ENCODE measurements at regions not wholly inside any gene's neighbourhood (a gene's known extent, or its start where the extent isn't known, plus 50 kb on each side); places are given as distances from the start of the nearest gene placed in this dataset.

- TF ChIP-seq, protein P1, sequence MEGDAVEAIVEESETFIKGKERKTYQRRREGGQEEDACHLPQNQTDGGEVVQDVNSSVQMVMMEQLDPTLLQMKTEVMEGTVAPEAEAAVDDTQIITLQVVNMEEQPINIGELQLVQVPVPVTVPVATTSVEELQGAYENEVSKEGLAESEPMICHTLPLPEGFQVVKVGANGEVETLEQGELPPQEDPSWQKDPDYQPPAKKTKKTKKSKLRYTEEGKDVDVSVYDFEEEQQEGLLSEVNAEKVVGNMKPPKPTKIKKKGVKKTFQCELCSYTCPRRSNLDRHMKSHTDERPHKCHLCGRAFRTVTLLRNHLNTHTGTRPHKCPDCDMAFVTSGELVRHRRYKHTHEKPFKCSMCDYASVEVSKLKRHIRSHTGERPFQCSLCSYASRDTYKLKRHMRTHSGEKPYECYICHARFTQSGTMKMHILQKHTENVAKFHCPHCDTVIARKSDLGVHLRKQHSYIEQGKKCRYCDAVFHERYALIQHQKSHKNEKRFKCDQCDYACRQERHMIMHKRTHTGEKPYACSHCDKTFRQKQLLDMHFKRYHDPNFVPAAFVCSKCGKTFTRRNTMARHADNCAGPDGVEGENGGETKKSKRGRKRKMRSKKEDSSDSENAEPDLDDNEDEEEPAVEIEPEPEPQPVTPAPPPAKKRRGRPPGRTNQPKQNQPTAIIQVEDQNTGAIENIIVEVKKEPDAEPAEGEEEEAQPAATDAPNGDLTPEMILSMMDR (conservative IDR thresholded peaks at IDR 0.05; ENCODE audit: low read depth in 2 of 2), result no peak
- TF ChIP-seq, protein P2, sequence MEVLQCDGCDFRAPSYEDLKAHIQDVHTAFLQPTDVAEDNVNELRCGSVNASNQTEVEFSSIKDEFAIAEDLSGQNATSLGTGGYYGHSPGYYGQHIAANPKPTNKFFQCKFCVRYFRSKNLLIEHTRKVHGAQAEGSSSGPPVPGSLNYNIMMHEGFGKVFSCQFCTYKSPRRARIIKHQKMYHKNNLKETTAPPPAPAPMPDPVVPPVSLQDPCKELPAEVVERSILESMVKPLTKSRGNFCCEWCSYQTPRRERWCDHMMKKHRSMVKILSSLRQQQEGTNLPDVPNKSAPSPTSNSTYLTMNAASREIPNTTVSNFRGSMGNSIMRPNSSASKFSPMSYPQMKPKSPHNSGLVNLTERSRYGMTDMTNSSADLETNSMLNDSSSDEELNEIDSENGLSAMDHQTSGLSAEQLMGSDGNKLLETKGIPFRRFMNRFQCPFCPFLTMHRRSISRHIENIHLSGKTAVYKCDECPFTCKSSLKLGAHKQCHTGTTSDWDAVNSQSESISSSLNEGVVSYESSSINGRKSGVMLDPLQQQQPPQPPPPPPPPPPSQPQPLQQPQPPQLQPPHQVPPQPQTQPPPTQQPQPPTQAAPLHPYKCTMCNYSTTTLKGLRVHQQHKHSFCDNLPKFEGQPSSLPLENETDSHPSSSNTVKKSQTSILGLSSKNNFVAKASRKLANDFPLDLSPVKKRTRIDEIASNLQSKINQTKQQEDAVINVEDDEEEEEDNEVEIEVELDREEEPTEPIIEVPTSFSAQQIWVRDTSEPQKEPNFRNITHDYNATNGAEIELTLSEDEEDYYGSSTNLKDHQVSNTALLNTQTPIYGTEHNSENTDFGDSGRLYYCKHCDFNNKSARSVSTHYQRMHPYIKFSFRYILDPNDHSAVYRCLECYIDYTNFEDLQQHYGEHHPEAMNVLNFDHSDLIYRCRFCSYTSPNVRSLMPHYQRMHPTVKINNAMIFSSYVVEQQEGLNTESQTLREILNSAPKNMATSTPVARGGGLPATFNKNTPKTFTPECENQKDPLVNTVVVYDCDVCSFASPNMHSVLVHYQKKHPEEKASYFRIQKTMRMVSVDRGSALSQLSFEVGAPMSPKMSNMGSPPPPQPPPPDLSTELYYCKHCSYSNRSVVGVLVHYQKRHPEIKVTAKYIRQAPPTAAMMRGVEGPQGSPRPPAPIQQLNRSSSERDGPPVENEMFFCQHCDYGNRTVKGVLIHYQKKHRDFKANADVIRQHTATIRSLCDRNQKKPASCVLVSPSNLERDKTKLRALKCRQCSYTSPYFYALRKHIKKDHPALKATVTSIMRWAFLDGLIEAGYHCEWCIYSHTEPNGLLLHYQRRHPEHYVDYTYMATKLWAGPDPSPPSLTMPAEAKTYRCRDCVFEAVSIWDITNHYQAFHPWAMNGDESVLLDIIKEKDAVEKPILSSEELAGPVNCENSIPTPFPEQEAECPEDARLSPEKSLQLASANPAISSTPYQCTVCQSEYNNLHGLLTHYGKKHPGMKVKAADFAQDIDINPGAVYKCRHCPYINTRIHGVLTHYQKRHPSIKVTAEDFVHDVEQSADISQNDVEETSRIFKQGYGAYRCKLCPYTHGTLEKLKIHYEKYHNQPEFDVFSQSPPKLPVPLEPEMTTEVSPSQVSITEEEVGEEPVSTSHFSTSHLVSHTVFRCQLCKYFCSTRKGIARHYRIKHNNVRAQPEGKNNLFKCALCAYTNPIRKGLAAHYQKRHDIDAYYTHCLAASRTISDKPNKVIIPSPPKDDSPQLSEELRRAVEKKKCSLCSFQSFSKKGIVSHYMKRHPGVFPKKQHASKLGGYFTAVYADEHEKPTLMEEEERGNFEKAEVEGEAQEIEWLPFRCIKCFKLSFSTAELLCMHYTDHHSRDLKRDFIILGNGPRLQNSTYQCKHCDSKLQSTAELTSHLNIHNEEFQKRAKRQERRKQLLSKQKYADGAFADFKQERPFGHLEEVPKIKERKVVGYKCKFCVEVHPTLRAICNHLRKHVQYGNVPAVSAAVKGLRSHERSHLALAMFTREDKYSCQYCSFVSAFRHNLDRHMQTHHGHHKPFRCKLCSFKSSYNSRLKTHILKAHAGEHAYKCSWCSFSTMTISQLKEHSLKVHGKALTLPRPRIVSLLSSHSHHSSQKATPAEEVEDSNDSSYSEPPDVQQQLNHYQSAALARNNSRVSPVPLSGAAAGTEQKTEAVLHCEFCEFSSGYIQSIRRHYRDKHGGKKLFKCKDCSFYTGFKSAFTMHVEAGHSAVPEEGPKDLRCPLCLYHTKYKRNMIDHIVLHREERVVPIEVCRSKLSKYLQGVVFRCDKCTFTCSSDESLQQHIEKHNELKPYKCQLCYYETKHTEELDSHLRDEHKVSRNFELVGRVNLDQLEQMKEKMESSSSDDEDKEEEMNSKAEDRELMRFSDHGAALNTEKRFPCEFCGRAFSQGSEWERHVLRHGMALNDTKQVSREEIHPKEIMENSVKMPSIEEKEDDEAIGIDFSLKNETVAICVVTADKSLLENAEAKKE (CRISPR knock-in tag; IDR thresholded peaks at IDR 0.05), result no peak
- TF ChIP-seq STAT1 (IDR thresholded peaks at IDR 0.05; ENCODE audit: unreplicated experiment), result no peak
These were observed 268.3 kb upstream of the MIR17HG start (continued) for GRCh38 chr13:91079176-91079575.

- Histone ChIP-seq H3K4me2 (no peak overlapping the region), H3K27ac (ENCODE audit: low read depth) (no peak overlapping the region), H3K27me3 (ENCODE audit: insufficient read depth) (no peaks in the 10 kb centered on the region), H3K9me2 (ENCODE audit: insufficient read depth) (no peaks in the 10 kb centered on the region), H3K79me2 (replicated peaks; ENCODE audit: insufficient read depth) (no peaks in the 10 kb centered on the region), H3K4me1 (ENCODE audit: insufficient read depth) (peaks cover 5% of the 10 kb centered on the region; the same call in 1 of the 2 replicates), H3K4me3 (no peak overlapping the region), H4K20me1 (replicated peaks; ENCODE audit: insufficient read depth) (no peaks in the 10 kb centered on the region), H3K36me3 (ENCODE audit: insufficient read depth) (no peaks in the 10 kb centered on the region), H2AFZ (no peak overlapping the region), H3F3A (replicated peaks; ENCODE audit: low read depth) (no peaks in the 10 kb centered on the region)
- H3K27ac Mint-ChIP-seq, result no peak overlapping the region; the same call in 1 of the 2 replicates
- H3K9me3 Mint-ChIP-seq, result no peaks in the 10 kb centered on the region
- H3K36me3 Mint-ChIP-seq (ENCODE audit: low read depth), result no peaks in the 10 kb centered on the region
- no peak overlapping the region for H3K4me3 Mint-ChIP-seq
- no peak for ATAC-seq
- peaks cover 2% of the 10 kb centered on the region for H3K27me3 Mint-ChIP-seq (ENCODE audit: insufficient read depth, low read depth, poor library complexity)
- H3K4me1 Mint-ChIP-seq, result peaks cover 16% of the 10 kb centered on the region
- no peak for DNase-seq (ENCODE audit: low spot score)
- TF ChIP-seq EZH2phosphoT487 (IDR thresholded peaks at IDR 0.05; ENCODE audit: unreplicated experiment) (no peak), ZNF114 (CRISPR knock-in tag; IDR thresholded peaks at IDR 0.05) (no peak), POLR2AphosphoS5 (IDR thresholded peaks at IDR 0.05; ENCODE audit: low read depth) (no peak), STAT1 (IDR thresholded peaks at IDR 0.05; ENCODE audit: unreplicated experiment) (no peak), EZH2 (IDR thresholded peaks at IDR 0.05; ENCODE audit: low read depth, unreplicated experiment) (no peak), CREB1 (CRISPR knock-in tag; IDR thresholded peaks at IDR 0.05; ENCODE audit: low read depth) (no peak), JUNB (IDR thresholded peaks at IDR 0.05; ENCODE audit: unreplicated experiment) (no peak)
- TF ChIP-seq, protein P3, sequence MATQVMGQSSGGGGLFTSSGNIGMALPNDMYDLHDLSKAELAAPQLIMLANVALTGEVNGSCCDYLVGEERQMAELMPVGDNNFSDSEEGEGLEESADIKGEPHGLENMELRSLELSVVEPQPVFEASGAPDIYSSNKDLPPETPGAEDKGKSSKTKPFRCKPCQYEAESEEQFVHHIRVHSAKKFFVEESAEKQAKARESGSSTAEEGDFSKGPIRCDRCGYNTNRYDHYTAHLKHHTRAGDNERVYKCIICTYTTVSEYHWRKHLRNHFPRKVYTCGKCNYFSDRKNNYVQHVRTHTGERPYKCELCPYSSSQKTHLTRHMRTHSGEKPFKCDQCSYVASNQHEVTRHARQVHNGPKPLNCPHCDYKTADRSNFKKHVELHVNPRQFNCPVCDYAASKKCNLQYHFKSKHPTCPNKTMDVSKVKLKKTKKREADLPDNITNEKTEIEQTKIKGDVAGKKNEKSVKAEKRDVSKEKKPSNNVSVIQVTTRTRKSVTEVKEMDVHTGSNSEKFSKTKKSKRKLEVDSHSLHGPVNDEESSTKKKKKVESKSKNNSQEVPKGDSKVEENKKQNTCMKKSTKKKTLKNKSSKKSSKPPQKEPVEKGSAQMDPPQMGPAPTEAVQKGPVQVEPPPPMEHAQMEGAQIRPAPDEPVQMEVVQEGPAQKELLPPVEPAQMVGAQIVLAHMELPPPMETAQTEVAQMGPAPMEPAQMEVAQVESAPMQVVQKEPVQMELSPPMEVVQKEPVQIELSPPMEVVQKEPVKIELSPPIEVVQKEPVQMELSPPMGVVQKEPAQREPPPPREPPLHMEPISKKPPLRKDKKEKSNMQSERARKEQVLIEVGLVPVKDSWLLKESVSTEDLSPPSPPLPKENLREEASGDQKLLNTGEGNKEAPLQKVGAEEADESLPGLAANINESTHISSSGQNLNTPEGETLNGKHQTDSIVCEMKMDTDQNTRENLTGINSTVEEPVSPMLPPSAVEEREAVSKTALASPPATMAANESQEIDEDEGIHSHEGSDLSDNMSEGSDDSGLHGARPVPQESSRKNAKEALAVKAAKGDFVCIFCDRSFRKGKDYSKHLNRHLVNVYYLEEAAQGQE (IDR thresholded peaks at IDR 0.05; ENCODE audit: unreplicated experiment), result no peak
- TF ChIP-seq, protein P1 (conservative IDR thresholded peaks at IDR 0.05; ENCODE audit: low read depth in 2 of 2), result no peak
These were observed 262.4 kb upstream of the MIR17HG start for GRCh38 chr13:91085127-91085526.

Data from GM23338 (cell line).